Prostate gland (tissue), 2 donors: ENCODE measurements at regions not wholly inside any gene's neighbourhood (a gene's known extent, or its start where the extent isn't known, plus 50 kb on each side); places are given as distances from the start of the nearest gene placed in this dataset.

ENCODE experiments used
- CTCF ChIP-seq, 4 experiments: fragments of 200-600 bp in 2 of 4; fragments of 450-650 bp in 2 of 4; sonication (generic) in 2 of 4; IDR thresholded peaks; 1 replicate in 3 of 4; 2 replicates in 1 of 4; pipeline ENCODE4 v1.5.1; 2016 to 2019; ENCODE audit warnings: antibody characterized with exemption in 4 of 4, mild to moderate bottlenecking in 2 of 4, moderate library complexity in 2 of 4
- POLR2A ChIP-seq: fragments of 450-650 bp; IDR thresholded peaks from one replicate; pipeline ENCODE4 v1.6.1; 2016; ENCODE audit warnings: antibody characterized with exemption, mild to moderate bottlenecking

- TF ChIP-seq CTCF (IDR thresholded peaks at IDR 0.05), result no peak
- no peak for TF ChIP-seq POLR2A
Measured at GRCh38 chr6:14476793-14477531, 359.4 kb downstream of the CD83 start.
